ENCODE measurements at regions not wholly inside any gene's neighbourhood (a gene's known extent, or its start where the extent isn't known, plus 50 kb on each side); places are given as distances from the start of the nearest gene placed in this dataset.
"Not testable (repeated sequence)": the region's sequence is repeated elsewhere in the genome, so short reads cannot be mapped to it uniquely, and the experiment has no call there.

GRCh38 chr2:62654876-62655359 is 50.6 kb upstream of the EHBP1 start:
- no peak for DNase-seq (ENCODE audit: low spot score)

DNA sequence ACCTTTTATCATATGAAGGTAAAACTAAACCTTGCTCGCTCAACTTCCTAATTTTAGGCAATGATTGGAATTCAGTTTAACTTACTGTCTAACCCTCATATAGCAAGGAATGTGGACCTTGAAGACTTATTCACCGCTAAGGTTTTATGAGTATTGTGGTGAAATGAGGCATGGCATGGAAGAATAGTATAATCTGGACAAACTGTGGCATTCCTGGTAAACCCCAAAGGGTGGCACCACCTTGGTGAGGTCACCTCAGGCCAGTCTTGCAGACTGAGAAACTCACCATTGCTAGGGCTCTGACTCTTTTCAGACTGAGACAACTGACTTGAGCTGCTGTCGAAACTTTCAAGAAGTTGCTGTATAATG is 51.1 kb upstream of the EHBP1 start:
- DNase-seq (ENCODE audit: low spot score): no peak

GRCh38 chr2:62653582-62654422 is 51.7 kb upstream of the EHBP1 start:
- no peak for DNase-seq (ENCODE audit: low spot score)

DNA sequence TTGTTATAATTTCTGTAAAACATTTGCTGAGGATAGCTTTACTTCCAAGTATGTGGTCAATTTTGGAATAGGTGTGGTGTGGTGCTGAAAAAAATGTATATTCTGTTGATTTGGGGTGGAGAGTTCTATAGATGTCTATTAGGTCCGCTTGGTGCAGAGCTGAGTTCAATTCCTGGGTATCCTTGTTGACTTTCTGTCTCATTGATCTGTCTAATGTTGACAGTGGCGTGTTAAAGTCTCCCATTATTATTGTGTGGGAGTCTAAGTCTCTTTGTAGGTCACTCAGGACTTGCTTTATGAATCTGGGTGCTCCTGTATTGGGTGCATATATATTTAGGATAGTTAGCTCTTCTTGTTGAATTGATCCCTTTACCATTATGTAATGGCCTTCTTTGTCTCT is 56.4 kb upstream of the EHBP1 start:
- DNase-seq (ENCODE audit: low spot score): not testable (repeated sequence)

GRCh38 chr2:62643100-62643471 is 62.4 kb upstream of the EHBP1 start:
- no peak for DNase-seq (ENCODE audit: low spot score)

DNA sequence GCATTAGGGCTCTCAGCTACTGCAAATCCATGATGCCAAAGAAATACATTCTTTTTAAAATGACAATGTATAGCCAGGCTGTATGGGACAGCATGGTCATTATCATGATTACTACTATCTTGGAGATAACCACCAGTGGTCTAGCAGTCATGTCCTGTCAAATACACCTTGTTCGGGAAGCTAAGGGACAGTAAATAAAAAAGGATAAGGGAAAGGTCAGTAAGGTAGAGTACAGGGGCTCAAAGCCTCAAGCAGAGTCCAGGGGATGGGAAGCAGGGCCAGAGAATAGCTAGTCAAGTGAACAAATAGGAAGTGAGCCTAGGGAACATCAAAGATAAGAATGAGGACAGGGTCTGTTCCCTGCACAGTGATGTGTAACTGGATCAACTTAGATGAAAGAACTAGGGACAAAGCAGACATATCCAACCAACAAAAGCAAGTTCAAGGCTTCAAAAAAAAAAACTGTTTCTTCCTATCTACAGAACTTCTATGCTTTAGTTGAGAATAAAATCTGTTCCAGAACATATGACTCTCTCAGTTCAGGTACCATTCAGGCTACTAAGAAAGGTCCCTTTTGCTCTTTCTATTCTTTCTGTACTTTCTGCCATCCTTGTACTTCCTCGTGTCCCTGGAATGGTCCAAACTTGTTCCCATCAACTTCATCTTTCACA is 62.9 kb upstream of the EHBP1 start:
- DNase-seq (ENCODE audit: low spot score): no peak

- DNase-seq (ENCODE audit: low spot score): no peak
Measured at GRCh38 chr2:62641936-62642335, 63.6 kb upstream of the EHBP1 start.

DNA sequence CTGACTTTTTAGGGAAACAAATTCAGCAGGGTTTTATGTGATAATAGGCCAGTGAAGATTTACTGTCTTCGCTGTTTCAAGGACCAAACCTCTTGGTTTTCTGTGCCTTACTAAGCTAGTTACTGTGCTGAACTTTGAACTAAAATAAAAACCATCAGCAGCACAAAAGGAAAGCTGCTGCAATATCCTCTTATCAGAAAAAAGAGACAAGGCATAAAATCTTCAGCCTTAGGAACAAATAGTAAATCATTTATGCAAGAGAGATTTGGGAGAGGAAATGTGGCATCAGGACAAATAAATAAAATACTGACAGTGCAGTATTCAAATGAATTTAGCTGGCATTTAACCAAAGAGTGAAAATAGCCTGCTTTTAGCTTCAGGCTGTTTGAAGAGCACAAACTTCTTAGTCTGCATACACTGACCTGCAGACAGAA is 64.1 kb upstream of the EHBP1 start:
- no peak for DNase-seq (ENCODE audit: low spot score)

- DNase-seq (ENCODE audit: low spot score): no peak
Measured at GRCh38 chr2:62631160-62632085, 74.1 kb upstream of the EHBP1 start.

DNA sequence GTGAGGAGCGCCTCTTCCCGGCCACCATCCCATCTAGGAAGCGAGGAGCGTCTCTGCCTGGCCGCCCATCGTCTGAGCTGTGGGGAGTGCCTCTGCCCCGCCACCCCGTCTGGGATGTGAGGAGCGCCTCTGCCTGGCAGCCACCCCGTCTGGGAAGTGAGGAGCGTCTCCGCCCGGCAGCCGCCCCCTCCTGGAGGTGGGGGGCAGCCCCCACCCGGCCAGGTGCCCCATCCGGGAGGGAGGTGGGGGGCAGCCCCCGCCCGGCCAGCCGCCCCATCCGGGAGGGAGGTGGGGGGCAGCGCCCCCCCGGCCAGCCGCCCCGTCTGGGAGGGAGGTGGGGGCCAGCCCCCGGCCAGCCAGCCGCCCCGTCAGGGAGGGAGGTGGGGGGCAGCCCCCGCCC is 75.3 kb upstream of the EHBP1 start:
- DNase-seq (ENCODE audit: low spot score): not testable (repeated sequence)

DNA sequence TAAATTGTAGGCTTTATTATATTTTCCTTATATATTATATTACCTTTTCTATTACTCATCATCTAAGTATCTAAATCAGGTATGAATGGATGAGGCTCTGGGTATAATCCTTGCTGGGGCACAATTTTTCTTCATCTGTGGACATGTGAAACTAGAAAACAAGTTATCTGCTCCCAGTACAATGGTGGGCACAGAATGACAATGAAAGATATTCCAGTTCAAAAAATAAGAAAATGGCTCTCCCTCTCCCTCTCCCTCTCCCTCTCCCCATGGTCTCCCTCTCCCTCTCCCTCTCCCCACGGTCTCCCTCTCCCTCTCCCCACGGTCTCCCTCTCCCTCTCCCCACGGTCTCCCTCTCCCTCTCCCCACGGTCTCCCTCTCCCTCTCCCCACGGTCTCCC is 76.2 kb upstream of the EHBP1 start:
- DNase-seq (ENCODE audit: low spot score): not testable (repeated sequence)

DNA sequence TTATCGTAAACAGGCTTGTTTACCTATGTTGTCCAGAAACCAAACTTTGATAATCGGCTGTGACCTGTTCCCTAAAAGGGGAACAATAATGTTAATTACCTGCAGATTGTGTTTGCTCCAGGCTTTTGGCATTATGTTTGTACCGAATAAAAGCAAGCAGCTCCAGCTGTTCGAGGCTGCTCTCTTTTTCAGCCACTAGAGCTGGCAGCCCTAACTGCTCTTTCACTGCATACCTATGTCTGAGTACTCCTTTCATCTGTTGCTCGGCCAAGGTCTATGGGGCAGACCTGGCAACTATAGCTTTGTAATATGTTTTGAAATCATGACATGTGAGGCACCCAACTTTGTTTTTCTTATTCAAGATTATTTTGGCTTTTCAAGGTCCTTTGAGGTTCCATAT is 77.8 kb upstream of the EHBP1 start:
- DNase-seq (ENCODE audit: low spot score): no peak

- DNase-seq (ENCODE audit: low spot score): no peak
Measured at GRCh38 chr2:62624855-62625254, 80.7 kb upstream of the EHBP1 start.

GRCh38 chr2:62616486-62616885 is 89.0 kb upstream of the EHBP1 start:
- DNase-seq (ENCODE audit: low spot score): not testable (repeated sequence)

- DNase-seq (ENCODE audit: low spot score): no peak
Measured at GRCh38 chr2:62611854-62612253, 93.7 kb upstream of the EHBP1 start.

DNA sequence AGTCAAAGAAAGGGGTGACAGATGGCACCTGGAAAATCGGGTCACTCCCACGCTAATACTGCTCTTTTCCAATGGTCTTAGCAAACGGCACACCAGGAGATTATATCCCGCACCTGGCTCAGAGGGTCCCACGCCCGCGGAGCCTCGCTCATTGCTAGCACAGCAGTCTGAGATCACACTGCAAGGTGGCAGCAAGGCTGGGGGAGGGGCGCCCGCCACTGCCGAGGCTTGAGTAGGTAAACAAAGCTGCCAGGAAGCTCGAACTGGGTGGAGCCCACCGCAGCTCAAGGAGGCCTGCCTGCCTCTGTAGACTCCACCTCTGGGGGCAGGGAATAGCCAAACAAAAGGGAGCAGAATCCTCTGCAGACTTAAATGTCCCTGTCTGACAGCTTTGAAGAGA is 99.5 kb upstream of the TMEM17 start:
- not testable (repeated sequence) for DNase-seq (ENCODE audit: low spot score)

DNA sequence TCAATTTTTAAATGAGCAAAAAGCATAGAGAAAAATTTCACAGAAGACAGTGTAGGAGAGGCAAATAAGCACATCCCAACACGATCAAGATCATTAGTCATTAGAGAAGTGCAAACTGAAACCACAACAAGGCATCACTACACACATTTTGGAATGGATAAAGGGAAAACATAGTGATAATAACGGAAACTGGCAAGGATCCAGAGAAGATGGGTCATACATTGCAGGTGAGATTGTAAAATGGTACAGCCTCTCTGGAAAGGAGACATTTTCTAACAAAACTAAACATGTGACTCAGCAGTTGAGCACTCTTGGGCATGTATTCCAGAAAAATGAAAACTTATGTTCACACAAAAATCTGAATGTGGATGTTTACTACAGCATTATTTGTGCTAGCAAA is 98.3 kb upstream of the TMEM17 start:
- DNase-seq (ENCODE audit: low spot score): no peak

DNA sequence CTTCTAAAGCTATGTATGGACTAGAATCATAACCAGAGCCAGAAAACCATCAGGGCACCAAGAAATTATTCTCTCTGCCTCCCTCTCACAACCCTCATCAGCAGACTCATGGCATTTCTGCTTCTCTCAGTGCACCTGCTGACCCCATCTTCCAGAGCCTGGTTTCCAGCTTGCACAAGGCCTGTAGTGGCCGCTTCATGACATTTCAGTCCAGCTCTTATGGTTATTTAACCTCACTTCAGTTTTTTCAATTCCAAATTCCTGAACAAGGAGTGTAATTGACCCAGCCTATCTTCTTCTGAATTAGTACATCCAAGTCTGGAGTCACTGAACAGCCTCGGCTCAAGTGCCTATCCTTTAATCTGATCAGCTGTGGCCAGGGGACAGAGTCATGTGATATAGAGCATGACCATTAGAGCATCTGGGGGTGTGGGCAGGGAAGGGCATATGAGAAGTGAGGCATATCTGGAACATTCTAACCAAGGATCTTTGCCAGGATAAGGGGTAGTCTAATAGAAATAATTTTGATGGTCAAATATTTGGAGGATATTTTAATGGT is 97.2 kb upstream of the TMEM17 start:
- no peak for DNase-seq (ENCODE audit: low spot score)

DNA sequence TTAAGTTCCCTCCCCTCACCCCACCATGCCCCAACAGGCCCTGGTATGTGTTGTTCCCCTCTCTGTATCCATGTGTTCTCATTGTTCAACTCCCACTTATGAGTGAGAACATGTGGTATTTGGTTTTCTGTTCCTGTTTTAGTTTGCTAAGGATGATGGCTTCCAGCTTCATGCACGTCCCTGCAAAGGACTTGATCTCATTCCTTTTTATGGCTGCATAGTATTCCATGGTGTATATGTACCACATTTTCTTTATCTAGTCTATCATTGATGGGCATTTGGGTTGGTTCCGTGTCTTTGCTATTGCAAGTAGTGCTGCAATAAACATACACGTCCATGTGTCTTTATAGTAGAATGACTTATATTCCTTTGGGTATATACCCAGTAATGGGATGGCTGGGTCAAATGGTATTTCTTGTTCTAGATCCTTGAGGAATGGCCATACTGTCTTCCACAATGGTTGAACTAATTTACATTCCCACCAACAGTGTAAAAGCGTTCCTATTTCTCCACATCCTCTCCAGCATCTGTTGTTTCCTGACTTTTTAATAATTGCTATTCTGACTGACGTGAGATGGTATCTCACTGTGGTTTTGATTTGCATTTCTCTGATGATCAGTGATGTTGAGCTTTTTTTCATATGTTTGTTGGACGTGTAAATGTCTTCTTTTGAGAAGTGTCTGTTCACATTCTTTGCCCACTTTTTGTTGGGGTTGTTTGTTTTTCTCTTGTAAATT is 93.8 kb upstream of the TMEM17 start:
- not testable (repeated sequence) for DNase-seq (ENCODE audit: low spot score)

GRCh38 chr2:62597323-62597722 is 91.3 kb upstream of the TMEM17 start:
- no peak for DNase-seq (ENCODE audit: low spot score)

Data from iPS-NIHi11 (cell line).